AG09309 (cell line): ENCODE measurements at regions not wholly inside any gene's neighbourhood (a gene's known extent, or its start where the extent isn't known, plus 50 kb on each side); places are given as distances from the start of the nearest gene placed in this dataset.

Experiments
- DNase-seq: peaks from one replicate; pipeline ENCODE4 v3.0.0-alpha.2; 2010; ENCODE audit warnings: low read depth
- H3K4me3 ChIP-seq: 2 replicates; pipeline ENCODE4 v1.5.1; 2011; ENCODE audit warnings: mild to moderate bottlenecking, low read depth, low read length, moderate library complexity; ENCODE audit not compliant: control insufficient read depth
- TF ChIP-seq, protein P1 (sequence below): IDR thresholded peaks from 2 replicates; pipeline ENCODE4 v1.5.1; 2011; ENCODE audit warnings: mild to moderate bottlenecking, low read depth, low read length, inconsistent platforms; ENCODE audit not compliant: insufficient read depth, control insufficient read depth; ENCODE audit errors: missing control alignments

- TF ChIP-seq, protein P1, sequence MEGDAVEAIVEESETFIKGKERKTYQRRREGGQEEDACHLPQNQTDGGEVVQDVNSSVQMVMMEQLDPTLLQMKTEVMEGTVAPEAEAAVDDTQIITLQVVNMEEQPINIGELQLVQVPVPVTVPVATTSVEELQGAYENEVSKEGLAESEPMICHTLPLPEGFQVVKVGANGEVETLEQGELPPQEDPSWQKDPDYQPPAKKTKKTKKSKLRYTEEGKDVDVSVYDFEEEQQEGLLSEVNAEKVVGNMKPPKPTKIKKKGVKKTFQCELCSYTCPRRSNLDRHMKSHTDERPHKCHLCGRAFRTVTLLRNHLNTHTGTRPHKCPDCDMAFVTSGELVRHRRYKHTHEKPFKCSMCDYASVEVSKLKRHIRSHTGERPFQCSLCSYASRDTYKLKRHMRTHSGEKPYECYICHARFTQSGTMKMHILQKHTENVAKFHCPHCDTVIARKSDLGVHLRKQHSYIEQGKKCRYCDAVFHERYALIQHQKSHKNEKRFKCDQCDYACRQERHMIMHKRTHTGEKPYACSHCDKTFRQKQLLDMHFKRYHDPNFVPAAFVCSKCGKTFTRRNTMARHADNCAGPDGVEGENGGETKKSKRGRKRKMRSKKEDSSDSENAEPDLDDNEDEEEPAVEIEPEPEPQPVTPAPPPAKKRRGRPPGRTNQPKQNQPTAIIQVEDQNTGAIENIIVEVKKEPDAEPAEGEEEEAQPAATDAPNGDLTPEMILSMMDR: no peak
- H3K4me3 ChIP-seq: no peak overlapping the region
- DNase-seq: no peak
Observed at GRCh38 chr4:67048530-67048929, 496.8 kb downstream of the CENPC start.

- no peak for DNase-seq
- H3K4me3 ChIP-seq: no peak overlapping the region
- TF ChIP-seq, protein P1: no peak
Observed at GRCh38 chr4:67040315-67040714, 505.0 kb downstream of the CENPC start.

- TF ChIP-seq, protein P1: no peak
- no peak overlapping the region for H3K4me3 ChIP-seq
- DNase-seq: no peak
Observed at GRCh38 chr4:67038228-67038566, 507.1 kb downstream of the CENPC start.

GRCh38 chr4:67037504-67038227 lies 507.6 kb downstream of the CENPC start:
- no peak overlapping the region for H3K4me3 ChIP-seq
- DNase-seq: no peak
- TF ChIP-seq, protein P1: no peak

DNA sequence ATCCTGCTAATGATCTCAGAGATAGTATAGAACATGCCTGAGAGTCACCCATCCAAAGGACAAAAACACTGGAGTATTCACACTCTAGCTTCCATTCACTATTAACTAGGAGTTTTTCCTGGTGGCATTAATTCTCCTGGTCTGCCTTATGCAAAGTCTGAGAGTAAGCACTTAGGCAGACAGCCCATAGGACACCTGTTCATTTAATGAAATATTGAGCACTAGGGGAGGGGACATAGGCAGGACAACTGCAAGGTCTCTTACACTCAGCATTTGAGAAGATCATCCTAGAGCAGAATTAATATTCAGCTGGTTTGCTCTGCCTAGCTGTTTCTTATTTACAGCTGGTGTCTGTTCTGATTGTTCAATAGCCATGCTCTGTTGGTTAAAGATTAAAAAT lies 508.5 kb downstream of the CENPC start:
- DNase-seq: no peak
- H3K4me3 ChIP-seq: no peak overlapping the region
- TF ChIP-seq, protein P1: no peak

- no peak overlapping the region for H3K4me3 ChIP-seq
- no peak for DNase-seq
- TF ChIP-seq, protein P1: no peak
Observed at GRCh38 chr4:67035986-67036385, 509.3 kb downstream of the CENPC start.

GRCh38 chr4:67035501-67035900 lies 509.8 kb downstream of the CENPC start:
- TF ChIP-seq, protein P1: no peak
- DNase-seq: no peak
- H3K4me3 ChIP-seq: no peak overlapping the region
